Choroid plexus epithelial cell (primary cell): ENCODE measurements at regions not wholly inside any gene's neighbourhood (a gene's known extent, or its start where the extent isn't known, plus 50 kb on each side); places are given as distances from the start of the nearest gene placed in this dataset.
A peak's percentile ranks its signal among the peaks of the same experiment; 100 is the strongest.

ENCODE experiments used
- DNase-seq: peaks from one replicate; pipeline ENCODE4 v3.0.0-alpha.2; 2010; ENCODE audit warnings: low read depth
- H3K4me3 ChIP-seq: 2 replicates; pipeline ENCODE4 v1.5.1; 2011; ENCODE audit warnings: low read depth, mild to moderate bottlenecking, control low read depth, low read length, moderate library complexity
- CTCF ChIP-seq: conservative IDR thresholded peaks from 2 replicates; pipeline ENCODE4 v1.5.1; 2011; ENCODE audit warnings: low read depth, mild to moderate bottlenecking, control low read depth, inconsistent platforms, low read length, moderate library complexity

GRCh38 chr9:91034976-91035824 is 233.6 kb downstream of the SYK start:
- H3K4me3 ChIP-seq: no peak overlapping the region
- no peak for DNase-seq
- no peak for TF ChIP-seq CTCF

- DNase-seq: no peak
- no peak for TF ChIP-seq CTCF
- H3K4me3 ChIP-seq: no peak overlapping the region
Measured at GRCh38 chr9:91035825-91036208, 234.2 kb downstream of the SYK start.

GRCh38 chr9:91036356-91036755 is 234.7 kb downstream of the SYK start:
- H3K4me3 ChIP-seq: no peak overlapping the region
- no peak for DNase-seq
- TF ChIP-seq CTCF: no peak

- peak; percentile 84 for TF ChIP-seq CTCF
- H3K4me3 ChIP-seq: peak overlapping the region; percentile 22
Measured at GRCh38 chr9:91036826-91037510, 235.3 kb downstream of the SYK start.

GRCh38 chr9:91037511-91038482 is 236.2 kb downstream of the SYK start:
- DNase-seq: peak; percentile 80
- no peak for TF ChIP-seq CTCF
- peak overlapping the region; percentile 22 for H3K4me3 ChIP-seq

More at GRCh38 chr9:91036826-91037510, 235.3 kb downstream of the SYK start:
- peak; percentile 96 for DNase-seq

GRCh38 chr9:91038483-91039124 is 237.0 kb downstream of the SYK start:
- no peak overlapping the region for H3K4me3 ChIP-seq
- no peak for DNase-seq

More at GRCh38 chr9:91038483-91039124, 237.0 kb downstream of the SYK start:
- no peak for TF ChIP-seq CTCF
